Gastrocnemius medialis (tissue), 4 donors: ENCODE measurements at regions not wholly inside any gene's neighbourhood (a gene's known extent, or its start where the extent isn't known, plus 50 kb on each side); places are given as distances from the start of the nearest gene placed in this dataset.

ENCODE experiments used
- POLR2A ChIP-seq, 2 donors: fragments of 450-650 bp; IDR thresholded peaks; one replicate each; pipeline ENCODE4 v1.6.1; 2017; ENCODE audit warnings: antibody characterized with exemption in 2 of 2, mild to moderate bottlenecking in 2 of 2, moderate library complexity in 2 of 2
- TF ChIP-seq, protein P1 (sequence below), 5 experiments: fragments of 450-650 bp in 3 of 5; fragments of 200-600 bp in 2 of 5; sonication (generic) in 2 of 5; IDR thresholded peaks in 4 of 5; conservative IDR thresholded peaks in 1 of 5; 1 replicate in 4 of 5; 2 replicates in 1 of 5; pipeline ENCODE4 v1.5.1; 2016 to 2019; ENCODE audit warnings: antibody characterized with exemption in 5 of 5, mild to moderate bottlenecking in 3 of 5, moderate library complexity in 3 of 5

DNA sequence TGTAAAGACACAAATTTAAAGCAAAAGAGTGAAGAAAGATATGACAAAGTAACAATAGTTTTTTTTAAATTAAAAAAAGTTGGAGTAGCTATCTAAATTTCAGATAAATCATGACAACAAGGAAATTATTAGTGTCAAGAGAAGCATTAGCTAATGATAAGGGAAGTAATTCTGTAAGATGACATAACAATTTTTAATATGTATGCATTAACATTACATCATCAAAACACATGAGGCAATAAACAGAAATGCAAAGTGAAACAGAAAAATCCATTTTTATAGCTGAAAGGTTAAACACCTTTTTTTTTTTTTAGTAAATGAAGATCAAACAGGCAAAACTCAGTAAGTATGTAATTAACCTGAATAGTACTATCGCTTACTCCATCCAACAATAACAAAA is 804.9 kb upstream of the PRR20A start:
- TF ChIP-seq, protein P1, sequence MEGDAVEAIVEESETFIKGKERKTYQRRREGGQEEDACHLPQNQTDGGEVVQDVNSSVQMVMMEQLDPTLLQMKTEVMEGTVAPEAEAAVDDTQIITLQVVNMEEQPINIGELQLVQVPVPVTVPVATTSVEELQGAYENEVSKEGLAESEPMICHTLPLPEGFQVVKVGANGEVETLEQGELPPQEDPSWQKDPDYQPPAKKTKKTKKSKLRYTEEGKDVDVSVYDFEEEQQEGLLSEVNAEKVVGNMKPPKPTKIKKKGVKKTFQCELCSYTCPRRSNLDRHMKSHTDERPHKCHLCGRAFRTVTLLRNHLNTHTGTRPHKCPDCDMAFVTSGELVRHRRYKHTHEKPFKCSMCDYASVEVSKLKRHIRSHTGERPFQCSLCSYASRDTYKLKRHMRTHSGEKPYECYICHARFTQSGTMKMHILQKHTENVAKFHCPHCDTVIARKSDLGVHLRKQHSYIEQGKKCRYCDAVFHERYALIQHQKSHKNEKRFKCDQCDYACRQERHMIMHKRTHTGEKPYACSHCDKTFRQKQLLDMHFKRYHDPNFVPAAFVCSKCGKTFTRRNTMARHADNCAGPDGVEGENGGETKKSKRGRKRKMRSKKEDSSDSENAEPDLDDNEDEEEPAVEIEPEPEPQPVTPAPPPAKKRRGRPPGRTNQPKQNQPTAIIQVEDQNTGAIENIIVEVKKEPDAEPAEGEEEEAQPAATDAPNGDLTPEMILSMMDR (IDR thresholded peaks at IDR 0.05 in 4 of 5, conservative IDR thresholded peaks at IDR 0.05 in 1 of 5), result no peak
- TF ChIP-seq POLR2A (IDR thresholded peaks at IDR 0.05), result no peak
